Cardiac septum (tissue), 1 donor: ENCODE measurements at regions not wholly inside any gene's neighbourhood (a gene's known extent, or its start where the extent isn't known, plus 50 kb on each side); places are given as distances from the start of the nearest gene placed in this dataset.
"Not testable (repeated sequence)": the region's sequence is repeated elsewhere in the genome, so short reads cannot be mapped to it uniquely, and the experiment has no call there.

Experiments
- DNase-seq: peaks from one replicate; pipeline ENCODE4 v3.0.0-alpha.2; 2020; ENCODE audit warnings: low spot score
- intact Hi-C: fragments of 100-400 bp; cut with DNase I; formaldehyde crosslinking; loops from one replicate; pipeline ENCODE4 v1.14.0; 2022
- donor health status: DM: no; HTN: no; CAD: no.

GRCh38 chr10:50992972-50993766, 81.1 kb upstream of the PRKG1 start:
- intact Hi-C loops, result loop anchor here (5.0 to 10.0 kb wide), 2 partner anchors 702 to 1224 kb away; partner anchors contain the start of gene CSTF2T
- no peak for DNase-seq

GRCh38 chr10:50993771-50994251, 80.5 kb upstream of the PRKG1 start:
- DNase-seq, result no peak
- intact Hi-C loops, result loop anchor here (5.0 to 10.0 kb wide), 2 partner anchors 701 to 1223 kb away; partner anchors contain the start of gene CSTF2T

DNA sequence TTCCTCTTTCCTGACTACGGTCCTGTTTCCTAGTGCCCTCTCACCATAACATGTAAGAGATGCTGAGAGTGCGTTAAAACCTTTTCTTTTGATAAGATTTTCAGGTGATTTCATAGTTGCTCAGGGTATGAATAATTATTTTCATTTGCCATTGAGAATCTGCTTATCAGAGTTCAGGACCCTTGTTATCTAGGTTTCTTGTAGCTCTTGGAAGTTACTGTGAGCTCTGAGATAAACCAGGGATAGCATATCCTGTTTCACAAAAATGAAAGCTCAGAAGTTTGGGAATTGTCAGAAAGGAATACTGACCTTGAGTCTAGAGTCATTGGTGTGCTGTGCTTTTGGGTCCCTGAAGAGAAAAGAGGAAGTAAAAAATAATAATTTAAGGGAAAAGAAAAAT, 76.8 kb upstream of the PRKG1 start:
- intact Hi-C loops, result loop anchor here (10.0 kb wide), 1 partner anchor 697 kb away; the partner anchor contains the start of gene CSTF2T
- DNase-seq, result no peak

- no peak for DNase-seq
- intact Hi-C loops, result loop anchor here (10.0 kb wide), 1 partner anchor 696 kb away; the partner anchor contains the start of gene CSTF2T
Observed at GRCh38 chr10:50999163-50999562, 75.1 kb upstream of the PRKG1 start.

- intact Hi-C loops, result no loop called here
- DNase-seq, result no peak
Observed at GRCh38 chr10:51000164-51000563, 74.1 kb upstream of the PRKG1 start.

GRCh38 chr10:51000976-51001375, 73.3 kb upstream of the PRKG1 start:
- no peak for DNase-seq
- intact Hi-C loops, result no loop called here

DNA sequence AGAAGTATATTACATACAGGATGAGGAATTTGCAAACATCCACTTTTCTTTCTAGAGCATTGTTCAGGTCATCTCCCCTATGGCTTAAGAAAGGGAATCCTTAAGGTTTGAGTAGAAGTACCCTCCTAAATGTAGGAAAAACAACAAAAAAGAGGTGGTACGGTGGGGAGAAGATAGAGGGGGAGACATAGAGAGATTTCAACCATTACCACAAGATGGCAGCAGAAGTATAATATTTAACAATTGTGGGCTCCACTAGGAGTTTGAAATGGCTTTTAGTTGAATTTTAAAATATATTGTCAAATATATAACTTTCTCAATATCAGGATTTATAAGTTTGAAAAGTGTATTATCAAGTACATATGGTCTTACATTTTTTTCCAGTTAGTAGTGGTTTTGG, 72.7 kb upstream of the PRKG1 start:
- intact Hi-C loops, result no loop called here
- DNase-seq, result no peak

DNA sequence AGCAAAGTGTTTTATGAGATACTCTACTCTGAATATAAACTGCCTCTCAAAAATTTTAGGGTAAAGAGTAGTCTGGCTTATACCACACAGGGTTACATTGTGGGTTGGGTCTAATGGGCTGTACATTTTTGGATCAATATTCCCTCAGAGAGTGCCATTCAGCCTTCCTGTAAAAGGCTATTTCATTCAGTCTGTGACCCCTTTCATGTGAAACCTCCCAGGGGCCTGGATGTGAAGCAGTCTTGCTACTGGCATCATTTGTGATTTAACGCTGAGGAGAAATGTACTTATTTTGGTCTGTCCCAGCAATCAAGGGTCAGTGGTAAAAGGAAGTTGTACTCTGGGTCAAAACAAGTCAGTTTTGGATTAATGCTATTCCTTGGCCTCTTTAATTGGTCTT, 71.8 kb upstream of the PRKG1 start:
- DNase-seq, result no peak
- intact Hi-C loops, result no loop called here

GRCh38 chr10:51004776-51005175, 69.5 kb upstream of the PRKG1 start:
- DNase-seq, result no peak
- intact Hi-C loops, result loop anchor here (5.0 kb wide), 1 partner anchor 1213 kb away; no protein-coding TSS in a partner anchor

DNA sequence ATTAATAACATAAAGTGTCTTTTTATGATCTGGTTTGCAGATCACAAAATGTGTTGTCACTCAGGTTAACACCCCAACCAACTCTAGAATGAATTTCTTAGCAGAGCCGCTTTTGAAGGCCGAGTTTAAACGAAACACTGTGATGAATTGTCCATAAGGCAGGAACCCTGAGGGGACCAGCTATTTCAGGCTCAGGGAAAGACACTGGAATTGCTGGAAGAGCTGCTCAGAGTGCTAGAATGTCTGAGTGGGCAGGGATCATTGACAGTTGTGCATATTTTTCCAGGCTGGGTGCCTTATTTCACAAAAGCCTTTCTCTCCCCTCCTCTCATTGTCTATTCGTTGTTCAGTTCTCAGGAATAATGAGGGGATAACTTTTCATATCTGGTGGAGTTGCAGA, 68.7 kb upstream of the PRKG1 start:
- no peak for DNase-seq
- intact Hi-C loops, result loop anchor here (5.0 kb wide), 1 partner anchor 1212 kb away; no protein-coding TSS in a partner anchor

GRCh38 chr10:51006686-51007085, 67.6 kb upstream of the PRKG1 start:
- intact Hi-C loops, result loop anchor here (5.0 kb wide), 1 partner anchor 1211 kb away; no protein-coding TSS in a partner anchor
- no peak for DNase-seq

DNA sequence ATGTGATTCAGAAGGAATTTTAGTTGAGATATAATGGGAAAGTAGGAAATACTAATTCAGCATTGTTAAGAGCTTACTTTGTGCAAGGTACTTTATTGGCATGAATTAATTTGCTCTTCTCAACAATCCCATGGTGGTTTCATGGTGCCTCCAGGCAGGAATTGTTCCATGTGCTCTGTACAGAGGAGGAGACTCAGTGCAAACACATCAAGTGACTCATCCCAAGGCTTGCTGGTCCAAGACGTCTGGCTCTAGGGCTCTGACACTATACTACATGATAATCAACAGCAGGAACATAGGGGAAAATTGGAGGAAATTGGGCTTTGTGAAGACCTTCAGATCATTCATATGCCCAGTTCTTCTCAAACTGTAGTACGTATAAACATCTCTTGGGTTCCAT, 66.5 kb upstream of the PRKG1 start:
- no peak for DNase-seq
- intact Hi-C loops, result loop anchor here (5.0 kb wide), 1 partner anchor 1210 kb away; no protein-coding TSS in a partner anchor

DNA sequence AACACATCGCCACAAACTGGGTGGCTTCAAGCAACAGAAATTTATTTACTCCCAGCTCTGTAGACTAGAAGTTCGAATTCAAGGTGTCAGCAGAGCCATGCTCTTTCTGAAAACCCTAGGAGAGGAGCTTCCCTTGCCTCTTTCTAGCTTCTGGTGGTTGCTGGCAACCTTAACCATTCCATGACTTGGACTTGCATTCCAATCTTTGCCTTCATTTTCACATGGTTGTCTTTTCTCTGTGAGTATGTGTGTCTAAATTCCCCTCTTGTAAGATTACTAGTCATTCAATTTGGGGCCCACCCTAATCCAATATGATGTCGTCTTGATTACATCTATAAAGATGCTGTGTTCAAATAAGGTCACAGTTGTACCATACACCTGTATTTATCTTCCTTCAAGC, 65.9 kb upstream of the PRKG1 start:
- intact Hi-C loops, result loop anchor here (5.0 kb wide), 1 partner anchor 1209 kb away; no protein-coding TSS in a partner anchor

GRCh38 chr10:51010977-51011376, 63.3 kb upstream of the PRKG1 start:
- DNase-seq, result no peak
- intact Hi-C loops, result loop anchor here (5.0 kb wide), 1 partner anchor 36 kb away; no protein-coding TSS in a partner anchor

More for the DNA sequence above, 65.9 kb upstream of the PRKG1 start:
- DNase-seq, result no peak

DNA sequence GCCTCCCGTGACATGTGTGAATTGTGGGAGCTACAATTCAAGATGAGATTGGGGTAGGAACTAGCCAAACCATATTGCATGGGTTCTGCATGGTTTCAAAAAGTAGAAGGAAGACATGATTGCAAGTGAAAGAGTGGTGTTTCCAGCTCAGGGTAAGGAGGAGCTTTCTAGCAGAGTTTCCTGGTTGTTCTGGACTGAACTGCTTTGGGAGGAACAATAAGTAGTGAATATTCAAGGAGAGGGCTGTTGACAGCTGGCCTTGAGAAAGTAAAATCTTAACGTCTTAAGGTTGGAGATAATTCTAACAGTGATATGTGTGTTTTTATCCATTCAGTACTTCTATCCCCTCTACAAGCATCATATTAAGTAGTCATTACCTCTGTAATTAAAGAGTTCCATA, 62.2 kb upstream of the PRKG1 start:
- intact Hi-C loops, result loop anchor here (5.0 kb wide), 1 partner anchor 35 kb away; no protein-coding TSS in a partner anchor
- DNase-seq, result no peak

DNA sequence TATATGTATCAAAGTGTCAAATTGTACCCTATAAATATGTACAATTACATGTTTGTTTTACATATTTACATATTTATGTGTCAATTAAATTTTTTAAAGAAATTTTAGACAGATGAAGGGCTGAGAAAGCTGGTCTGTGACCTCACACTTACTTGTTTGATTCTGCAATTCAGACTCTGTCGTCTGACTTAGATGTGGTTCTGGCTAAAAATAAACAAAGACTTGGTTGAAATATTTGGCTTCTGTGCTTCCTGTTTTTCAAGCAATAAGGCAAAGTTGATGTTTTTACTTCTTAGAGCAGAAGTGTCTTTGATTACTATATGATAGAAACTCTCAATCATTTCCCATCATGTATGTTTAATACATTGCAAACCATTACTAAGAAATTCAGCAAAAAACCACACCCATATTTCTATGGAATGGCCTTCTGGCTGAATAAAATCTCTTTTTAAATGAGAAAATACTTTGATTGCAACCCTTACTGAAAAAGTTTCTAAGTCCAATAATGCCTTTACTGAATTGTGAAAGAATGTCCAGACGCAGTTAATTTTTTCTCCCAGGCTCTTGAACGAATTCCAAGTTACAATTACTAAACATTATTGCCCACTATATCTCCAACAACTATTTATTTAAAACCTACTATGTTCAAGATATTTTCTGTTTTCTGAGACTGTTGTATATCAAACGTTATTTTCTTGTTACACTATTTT, 59.5 kb upstream of the PRKG1 start:
- intact Hi-C loops, result loop anchor here (5.0 kb wide), 1 partner anchor 32 kb away; no protein-coding TSS in a partner anchor
- no peak for DNase-seq

DNA sequence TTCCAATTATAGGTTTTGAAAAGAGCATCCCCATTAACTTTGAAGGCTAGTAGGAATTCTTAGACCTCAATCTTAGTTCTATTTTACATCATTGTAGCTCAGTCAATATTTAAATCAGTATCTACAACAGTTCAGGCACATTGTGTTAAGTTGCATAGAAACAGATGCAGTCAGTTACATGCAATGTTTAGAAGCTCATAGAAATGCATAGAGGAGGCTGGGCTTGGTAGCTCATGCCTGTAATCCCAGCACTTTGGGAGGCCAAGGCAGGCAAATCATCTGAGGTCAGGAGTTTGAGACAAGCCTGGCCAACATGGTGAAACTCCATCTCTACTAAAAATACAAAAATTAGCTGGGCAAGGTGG, 58.9 kb upstream of the PRKG1 start:
- DNase-seq, intact Hi-C loops: not testable (repeated sequence)

DNA sequence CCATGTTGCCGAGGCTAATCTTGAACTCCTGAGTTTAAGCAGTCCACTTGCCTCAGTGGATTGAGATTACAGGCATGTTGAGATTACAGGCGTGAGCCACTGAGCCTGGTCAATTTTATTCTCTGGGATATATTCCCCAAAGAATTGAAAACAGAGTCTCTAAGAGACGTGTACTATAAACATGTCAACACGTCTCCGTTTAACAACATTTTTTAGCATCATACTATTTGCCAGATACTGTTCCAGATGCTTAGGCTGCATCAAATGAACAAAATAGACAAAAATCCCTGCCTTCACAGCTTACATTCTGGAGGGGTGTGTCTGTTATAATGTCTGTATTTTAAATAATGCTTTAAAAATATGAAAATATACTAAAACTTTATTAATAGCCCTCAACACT, 54.1 kb upstream of the PRKG1 start:
- intact Hi-C loops, result no loop called here
- DNase-seq, result no peak

DNA sequence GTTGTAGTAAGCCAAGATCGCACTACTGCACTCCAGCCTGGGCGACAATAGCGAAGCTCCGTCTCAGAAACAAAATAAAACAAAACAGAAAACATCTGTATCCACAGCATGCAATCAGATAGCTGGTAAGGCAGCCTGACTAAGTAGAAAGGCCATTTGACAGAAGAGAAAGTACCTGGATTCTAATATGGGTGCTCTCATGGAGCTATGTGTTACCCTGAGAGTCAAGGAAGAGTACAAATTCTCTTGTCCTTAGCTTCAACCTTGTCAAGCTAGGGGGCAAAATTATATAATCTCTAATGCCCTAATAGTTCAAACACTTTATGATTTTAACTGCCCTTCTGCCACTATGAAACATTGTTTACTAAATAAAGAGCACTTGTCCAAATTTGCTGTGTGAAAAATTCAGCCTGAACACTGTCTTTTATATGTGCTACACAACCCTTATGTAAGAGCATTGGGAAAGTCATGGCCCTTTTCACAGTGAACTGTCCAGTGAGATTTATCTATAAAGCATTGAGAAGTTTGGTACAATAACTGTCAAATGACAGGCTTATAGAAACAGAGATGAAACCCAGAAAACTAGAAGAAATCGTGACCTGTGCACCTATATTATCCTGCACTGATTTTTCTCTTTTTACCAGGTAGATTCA, 51.2 kb upstream of the PRKG1 start:
- intact Hi-C loops, result no loop called here
- no peak for DNase-seq

DNA sequence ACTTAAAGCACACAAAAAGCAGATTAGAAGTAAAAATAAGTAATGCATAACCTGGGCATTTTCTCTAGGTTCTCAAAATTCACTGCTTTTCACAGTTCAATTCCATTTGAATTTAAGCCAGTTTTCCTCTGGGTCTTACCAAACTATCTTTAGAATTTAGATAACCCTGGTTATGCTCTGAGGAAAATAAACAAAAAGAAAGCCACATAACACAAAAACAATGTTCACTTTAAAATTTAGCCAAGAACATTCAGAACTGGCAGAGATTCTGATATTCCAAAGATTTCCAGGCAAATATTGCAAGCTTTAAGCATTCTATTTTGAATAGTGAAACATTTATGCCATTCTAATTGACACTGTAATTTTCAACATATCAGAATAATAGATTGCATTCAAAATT, 50.7 kb upstream of the PRKG1 start:
- intact Hi-C loops, result no loop called here
- DNase-seq, result no peak
